ENCODE measurements at regions not wholly inside any gene's neighbourhood (a gene's known extent, or its start where the extent isn't known, plus 50 kb on each side); places are given as distances from the start of the nearest gene placed in this dataset.

DNA sequence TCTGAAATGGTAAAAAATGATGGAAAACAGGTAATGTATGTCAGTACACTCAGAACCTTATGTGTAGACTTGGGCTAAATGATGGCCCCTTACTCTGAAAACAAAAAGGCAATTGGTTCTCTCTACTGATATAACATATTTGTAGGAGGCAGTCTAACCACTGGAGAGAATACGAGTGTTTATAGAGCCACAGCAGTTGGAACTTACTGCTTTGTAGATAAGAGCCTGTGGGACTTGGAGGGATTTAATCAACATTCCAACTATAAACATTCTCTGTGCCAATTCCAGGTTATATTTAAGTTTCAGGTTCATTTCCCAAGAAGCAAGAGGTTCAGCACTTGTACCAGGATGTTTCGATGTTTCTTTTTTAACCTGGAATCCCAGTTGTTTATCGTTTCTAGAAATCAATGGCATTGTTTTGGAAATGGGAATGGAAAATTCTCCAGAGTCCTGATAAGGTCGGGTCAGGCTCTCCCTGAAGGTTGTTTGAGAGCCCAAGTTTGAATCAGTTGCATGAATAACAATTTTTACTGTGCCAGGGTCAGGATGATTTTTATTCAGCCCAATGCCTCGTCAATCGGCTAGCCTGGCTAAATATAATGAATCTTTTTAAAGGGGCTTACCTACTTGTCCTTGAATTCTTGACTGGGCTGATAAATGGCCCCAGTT, 278.4 kb upstream of the FAM98A start:
- no peak for DNase-seq (ENCODE audit: low spot score)

DNA sequence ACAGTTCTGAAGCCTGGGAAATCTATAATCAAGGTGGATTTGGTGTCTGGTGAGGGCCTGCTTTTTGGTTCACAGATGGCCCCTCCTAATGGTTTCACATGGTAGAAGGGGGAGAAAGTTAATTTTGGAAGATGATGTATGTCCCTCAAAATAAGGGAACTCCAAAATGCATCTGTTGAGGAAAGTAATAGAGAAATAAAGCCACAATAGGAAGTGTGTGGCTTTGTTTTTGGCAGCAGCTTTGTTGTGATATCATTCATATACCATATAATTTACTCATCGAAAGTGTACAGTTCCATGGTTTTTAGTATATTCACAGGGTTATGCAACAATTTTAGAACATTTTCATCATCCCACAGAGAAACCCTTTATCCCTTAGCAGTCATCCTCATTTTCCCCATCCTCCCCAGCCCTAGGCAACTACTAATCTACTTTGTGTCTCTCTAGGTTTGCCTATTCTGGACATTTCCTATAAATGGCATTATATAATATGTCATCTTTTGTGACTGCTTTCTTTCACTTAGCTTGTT, 274.0 kb upstream of the FAM98A start:
- DNase-seq (ENCODE audit: low spot score) = no peak

DNA sequence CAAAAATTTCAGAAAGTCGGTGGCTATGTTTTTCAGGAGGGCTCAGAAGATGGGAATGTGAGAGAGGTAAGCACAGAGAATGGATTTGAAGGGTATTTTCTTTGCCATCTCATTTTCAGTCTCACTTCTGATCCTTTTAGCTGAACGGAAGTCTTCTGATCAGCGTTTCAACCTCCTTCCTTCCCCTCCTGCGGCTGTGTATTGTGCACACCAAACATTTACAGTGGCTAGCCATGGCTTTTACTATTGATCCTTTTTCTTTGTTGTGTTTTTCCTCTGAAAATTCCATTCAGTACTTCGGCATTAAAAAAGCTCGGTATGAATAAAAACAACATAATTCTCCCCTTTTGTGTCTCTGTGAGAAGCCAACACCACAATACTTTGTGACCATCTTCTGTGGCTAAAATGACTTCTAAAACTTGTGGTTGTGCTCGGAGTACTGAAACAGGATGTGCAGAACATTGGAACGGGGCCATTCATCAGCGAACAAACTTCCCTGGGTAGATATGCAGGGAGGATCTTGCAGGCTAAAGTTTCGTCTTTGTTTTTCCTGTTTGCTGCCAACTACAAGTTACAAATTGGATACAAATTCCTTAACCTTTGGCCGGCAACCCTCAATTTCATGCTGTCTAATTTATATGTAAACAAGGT, 260.8 kb upstream of the FAM98A start:
- no peak for DNase-seq (ENCODE audit: low spot score)

DNA sequence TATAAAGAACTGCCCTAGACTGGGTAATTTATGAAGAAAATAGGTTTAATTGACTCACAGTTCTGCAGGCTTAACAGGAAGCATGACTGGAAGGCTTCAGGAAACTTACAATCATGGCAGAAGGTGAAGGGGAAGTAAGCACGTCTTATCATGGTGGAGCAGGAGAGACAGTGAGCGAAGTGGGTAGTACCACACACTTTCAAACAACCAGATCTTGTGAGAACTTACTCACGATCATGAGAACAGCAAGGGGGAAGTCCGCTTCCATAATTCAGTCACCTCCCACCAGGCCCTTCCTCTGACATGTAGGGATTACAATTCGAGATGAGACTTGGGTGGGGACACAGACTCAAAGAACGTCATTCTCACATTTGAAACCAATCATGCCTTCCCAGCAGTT, 260.1 kb upstream of the FAM98A start:
- DNase-seq (ENCODE audit: low spot score) = no peak

DNA sequence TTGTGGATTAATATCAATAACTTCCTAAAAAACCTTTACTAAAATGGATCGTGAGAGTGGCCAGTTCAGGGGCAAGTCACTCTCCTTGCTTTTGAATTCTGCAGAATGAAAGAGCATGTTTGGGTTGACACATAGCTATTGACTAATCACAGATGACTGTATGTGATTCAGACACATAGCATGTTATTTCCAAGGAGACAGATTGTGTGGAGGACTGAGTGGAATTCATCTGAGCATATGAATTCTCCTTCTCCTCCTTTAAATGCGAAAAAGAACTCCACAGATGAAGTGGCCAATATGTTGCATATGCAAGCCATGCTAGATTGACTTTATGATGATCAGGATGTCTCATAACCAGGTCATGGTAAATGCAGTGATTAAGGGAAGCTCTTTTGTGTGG, 249.4 kb upstream of the FAM98A start:
- DNase-seq (ENCODE audit: low spot score) = no peak

DNA sequence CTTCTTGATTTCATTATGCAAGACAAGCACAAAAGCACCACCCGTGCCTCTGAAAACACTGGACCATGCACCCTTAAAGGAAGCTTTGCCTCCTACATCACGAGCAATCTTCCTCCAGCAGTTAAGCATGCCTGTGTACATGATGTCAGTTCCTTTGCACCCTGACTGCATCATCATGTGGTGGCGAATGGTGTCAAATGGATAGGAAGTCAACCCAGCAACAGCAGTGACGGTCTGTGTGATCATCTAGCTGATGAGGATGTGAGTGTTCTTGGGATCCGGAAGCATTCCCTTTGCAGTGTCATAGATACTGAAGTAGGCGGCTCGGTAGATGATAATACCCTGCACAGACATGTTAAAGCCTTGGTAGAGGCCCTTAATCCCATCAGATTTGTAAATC, 240.7 kb upstream of the FAM98A start:
- no peak for DNase-seq (ENCODE audit: low spot score)

DNA sequence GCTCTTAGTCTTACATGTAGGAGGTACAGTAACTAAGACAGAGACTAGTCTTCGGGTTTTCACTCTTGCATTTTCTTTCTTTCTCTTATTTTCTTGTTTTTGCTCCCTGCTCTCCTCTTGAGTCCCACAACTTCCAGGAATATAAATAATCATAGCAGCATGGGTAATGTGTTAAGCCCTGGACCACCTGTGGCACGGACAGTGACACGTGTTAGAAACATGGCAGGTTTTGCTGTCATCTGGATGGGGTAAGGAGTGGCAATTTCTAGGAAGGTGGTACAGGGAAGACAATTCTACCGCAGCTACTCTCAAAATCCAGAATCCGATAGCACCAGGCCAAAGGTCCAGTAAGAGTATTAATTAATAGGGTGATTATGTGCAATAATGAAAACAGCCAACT, 237.5 kb upstream of the FAM98A start:
- no peak for DNase-seq (ENCODE audit: low spot score)

DNA sequence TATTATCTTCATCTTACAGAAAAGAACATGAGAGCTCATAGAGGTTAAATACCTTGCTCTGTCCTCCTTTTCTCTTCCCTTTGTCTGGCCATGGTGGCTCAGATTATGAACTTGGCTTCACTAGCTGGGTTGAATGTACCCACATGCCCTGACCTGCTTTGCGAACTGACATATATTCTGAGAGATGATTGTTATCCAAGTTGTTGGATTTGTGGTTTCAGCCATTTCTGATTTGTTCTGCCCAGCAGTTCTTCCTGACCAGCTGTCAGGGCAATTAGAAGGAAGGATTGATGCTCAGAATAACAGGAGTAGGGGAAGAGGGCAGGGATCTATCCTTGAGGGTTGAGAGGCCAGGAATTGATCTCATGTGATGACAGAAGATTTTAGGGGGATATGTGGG, 236.8 kb upstream of the FAM98A start:
- no peak for DNase-seq (ENCODE audit: low spot score)

DNA sequence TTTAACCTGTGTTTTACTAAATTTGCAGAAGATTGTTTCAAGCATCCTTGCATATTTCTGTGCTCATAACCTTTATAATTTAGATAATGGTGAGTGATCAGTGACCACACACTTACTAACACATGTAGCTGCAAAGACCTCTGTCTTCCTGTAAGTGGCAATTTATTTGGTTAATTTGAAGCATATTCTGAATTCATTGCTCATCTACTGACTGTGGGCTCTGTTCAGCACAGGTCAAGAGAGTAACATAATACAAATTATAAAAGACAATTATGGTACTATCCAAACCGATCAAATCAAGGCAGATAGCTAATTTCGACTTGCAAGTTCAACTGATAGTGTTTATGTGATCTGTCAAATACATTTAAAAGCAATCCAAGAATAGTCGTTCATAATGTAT, 223.9 kb upstream of the FAM98A start:
- DNase-seq (ENCODE audit: low spot score) = no peak

DNA sequence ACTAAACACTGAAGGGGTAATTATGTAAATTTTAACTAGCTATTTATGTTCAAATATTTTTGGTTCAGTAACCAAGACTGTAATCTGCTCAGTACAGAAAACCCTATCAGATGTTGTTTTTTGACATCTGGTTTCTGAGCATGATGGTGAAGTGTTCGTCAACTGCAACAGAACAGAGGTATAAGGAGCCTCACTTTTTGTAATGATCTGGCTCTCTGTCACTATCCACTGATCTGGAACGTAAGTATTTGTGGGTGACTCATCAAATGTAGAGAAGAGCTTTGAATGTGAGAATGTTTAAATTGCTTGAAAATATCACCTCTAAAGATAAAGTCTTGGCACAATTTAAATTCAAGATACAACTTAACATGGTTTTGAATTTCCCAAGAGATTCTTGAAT, 213.6 kb upstream of the FAM98A start:
- DNase-seq (ENCODE audit: low spot score) = no peak

DNA sequence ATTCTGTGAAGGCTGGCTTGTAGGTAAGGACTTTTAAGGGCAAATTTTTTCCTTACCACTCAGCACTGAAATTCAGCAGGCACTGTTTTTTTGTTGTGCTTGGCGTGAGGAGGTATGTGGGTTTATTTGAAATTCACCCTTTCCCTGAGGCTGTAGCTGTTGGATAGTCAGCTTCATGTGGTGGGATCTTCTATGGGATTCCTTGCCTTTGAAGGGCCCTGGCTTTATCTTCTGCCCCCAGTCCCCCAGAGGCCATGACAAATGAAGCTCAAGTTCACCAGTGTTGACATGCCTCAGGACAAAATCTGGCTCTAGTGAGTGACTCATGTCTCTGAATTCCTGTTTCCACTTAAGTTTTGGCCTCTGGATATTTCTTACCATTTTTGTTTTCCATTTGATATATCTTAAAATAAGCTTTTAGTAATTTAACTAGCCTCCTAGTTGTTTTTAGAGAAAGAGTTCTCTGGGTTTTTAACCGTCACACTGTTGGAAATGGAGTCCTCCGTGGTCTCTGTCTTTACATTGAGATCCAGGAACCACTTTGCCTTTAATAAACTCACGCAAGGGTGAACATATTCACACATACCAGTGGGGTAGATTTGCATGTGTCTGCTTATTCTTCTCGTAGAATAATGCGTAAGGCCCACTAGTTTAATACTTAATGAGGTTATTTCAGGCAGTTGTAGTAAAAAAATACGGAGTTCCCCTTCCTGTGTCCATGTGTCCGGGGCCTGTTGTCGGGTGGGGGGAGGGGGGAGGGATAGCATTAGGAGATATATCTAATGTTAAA, 211.1 kb upstream of the FAM98A start:
- DNase-seq (ENCODE audit: low spot score) = no peak

DNA sequence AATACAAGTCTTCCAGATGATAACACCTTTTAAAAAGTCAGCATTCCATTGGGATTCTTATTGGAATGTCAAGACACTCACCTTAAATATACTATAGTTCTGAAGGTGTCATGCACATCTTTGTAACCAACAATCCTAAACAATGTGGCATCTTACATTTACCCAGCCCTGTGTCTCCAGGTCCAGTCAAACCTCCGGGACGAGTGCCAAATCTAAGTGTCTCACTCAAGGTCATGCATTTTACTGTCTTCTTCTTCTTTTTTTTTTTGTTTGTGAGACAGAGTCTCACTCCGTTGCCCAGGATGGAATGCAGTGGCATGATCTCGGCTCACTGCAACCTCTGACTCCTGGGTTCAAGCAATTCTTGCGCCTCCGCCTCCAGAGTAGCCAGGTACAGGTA, 206.9 kb upstream of the FAM98A start:
- DNase-seq (ENCODE audit: low spot score) = no peak

DNA sequence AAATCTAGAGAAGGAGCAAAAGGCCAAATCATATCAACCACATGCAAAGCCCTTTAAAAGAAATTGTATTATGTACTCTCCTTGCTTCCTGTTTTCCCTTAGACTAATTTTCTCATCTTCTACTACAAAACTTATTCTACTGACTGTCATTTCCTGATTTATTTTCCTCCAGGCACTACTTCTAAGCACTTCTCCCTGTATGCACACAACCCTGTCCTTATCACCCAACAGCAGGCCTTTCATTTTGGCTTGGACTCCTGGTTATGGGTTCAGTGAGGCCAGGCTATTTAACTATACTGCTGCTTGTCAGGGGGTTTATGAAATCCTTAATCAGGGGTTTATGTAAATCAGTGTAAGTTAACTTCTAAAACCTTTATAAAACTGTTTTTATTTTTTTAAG, 205.1 kb upstream of the FAM98A start:
- DNase-seq (ENCODE audit: low spot score) = no peak

DNA sequence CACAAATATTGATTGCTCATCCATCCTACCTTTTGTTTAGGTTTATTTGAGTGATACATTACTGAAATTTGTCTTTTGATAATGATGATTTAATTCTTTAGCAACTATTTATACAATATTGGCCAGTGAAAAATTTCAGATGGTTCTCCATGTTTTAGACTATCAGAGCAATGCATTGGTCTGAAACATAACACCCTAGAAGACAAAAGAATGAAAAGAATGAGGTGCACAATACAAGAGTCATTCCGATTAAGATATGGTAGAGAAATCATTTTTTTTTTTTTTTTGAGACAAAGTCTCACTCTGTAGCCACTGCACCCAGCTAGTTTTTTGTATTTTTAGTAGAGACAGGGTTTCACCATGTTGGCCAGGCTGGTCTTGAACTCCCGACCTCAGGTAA, 197.4 kb upstream of the FAM98A start:
- DNase-seq (ENCODE audit: low spot score) = no peak

DNA sequence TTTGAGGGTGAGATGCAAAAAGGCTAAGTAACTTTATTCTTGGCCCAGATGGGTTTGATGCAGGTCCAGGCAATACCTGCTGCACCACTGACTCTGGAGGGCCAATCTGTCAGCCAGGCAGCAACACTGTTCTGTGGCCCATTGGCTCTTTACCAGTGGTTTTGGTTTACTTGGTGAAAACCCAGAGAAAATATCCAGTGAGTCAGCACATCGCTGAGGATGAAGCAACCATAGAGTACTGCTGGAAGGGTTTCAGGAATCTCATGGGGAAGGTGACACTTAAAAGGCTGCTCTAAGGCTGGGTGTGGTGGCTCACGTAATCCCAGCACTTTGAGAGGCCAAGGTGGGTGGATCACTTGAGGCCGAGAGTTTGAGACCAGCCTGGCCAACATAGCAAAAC, 192.5 kb upstream of the FAM98A start:
- no peak for DNase-seq (ENCODE audit: low spot score)

DNA sequence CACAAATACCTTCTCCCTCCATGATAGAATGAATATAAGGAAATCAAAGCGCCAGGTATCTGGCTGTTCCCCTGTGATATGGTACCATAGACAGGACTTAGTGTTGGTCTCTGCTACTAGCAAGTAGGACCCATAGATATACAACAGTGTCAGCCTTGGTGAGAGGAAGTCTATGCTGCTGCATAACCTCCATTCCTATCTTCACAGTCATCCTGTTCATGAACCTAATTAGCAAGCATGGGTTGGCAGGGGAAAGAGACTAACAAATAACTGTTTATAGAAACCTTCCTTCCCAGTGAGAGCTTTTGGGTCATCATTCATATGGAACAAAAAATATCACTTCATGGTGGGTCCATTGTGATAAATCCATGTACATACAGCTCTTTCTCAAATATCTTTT, 188.9 kb upstream of the FAM98A start:
- no peak for DNase-seq (ENCODE audit: low spot score)

DNA sequence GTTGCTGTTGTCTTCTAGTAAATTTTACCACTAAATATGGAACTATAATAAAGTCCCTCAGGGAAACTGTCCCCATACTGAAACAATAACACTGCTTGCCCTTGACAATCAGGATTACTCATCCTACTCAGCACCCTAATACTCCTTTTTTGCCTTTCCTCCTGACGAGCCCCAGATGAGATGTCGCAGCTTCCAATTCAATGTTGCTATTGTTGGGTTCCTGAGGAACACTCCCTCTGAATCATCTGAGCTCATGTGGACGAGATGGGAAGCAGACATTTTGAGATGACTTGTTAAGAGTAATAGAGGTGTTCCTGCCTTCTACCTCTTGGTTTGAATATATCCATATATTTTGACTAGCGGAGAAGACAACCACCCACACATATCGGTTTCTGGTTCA, 187.8 kb upstream of the FAM98A start:
- DNase-seq (ENCODE audit: low spot score) = no peak

DNA sequence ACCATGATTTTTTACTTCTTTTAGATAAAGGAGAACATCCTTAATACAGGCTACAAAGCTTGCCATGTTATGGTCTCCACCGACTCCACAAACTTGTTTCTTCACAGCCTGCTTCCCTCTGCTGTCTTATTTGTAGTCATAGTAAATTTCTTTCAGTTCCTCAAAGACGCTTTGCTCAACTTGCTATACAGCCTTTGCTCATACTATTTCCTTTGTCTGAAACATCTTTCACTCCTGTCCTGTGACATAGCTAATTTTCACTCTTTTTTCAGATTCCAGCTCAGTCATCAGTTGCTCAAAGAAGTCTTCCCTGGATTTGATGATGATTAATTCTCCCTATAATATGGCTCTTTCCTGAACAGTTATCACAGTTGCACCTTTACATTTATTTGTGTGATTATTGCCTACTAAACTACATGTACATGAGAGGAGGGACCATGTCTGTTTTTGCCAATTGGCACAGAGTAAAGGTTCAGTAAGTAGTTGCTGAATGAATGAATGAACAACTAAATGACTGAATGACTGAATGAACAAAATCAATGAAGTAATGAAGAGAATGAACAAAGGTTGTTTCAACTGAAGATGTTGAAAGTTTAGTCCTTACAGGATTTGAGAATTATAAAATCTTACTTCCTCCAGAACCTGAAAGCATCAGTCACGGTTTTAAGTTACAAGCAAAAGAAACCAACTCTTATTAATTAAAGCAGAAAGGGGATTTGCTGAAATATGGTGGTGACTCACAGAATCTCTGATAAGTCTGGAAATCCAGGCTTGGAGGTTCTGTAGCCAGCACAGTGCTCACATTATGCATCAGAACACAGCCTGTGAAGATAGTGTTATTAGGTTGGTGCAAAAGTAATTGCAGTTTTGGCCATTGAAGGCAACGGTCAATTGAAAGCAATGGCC, 186.4 kb upstream of the FAM98A start:
- no peak for DNase-seq (ENCODE audit: low spot score)

DNA sequence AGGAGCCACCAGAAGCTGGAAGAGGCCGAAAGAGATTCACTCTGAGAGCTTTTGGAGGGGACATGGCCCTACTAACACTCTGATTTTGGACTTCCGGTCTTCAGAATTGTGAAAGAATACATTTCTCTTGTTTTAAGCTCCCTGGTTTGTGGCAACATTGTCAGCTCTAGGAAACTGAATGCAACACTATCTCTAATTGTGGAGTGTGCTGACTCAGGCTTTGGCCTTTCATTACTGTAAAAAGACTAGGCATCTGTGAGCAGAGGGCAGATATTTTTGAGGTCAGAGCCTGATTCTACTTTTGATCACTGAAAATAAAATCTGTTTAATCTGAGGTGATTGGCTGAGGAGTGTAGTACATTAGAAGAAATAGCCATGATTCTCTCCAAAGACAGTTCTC, 185.4 kb upstream of the FAM98A start:
- DNase-seq (ENCODE audit: low spot score) = no peak

DNA sequence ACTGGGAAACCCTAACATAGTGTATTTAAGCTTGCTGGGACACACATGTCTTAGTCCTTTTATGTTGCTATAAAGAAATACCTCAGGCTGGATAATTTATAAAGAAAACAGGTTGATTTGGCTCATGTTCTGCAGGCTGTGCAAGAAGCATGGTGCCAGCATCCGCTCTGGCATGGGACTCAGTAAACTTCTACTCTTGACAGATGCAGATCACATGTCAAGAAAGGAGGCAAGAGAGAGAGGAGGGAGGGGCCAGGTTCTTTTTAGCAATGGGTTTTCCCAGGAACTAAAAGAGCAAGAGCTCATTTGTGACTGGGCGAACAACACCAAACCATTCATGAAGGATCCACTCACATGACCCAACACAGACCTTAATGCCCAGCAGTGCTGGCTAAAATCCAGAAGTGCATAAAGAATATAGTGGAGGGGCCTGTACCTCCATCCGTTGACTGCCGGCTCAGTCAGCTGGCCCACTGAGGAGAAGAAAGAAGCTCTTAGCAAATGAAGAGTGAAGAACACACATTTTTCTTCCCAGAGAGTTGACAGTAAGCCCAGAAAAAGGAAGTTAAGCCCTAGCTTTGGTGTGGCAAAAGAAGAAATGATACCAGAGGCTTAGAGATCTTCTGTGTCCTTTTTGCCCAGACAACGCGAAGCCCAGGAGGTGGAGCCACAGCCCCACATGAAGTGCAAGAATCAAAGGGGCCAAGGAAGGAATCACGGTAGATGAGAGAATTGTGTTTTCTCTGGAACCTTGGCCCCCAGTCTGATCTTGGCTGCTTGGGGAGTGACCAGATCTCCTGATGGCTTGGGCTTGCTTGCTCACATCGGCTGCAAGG, 183.5 kb upstream of the FAM98A start:
- DNase-seq (ENCODE audit: low spot score) = no peak

DNA sequence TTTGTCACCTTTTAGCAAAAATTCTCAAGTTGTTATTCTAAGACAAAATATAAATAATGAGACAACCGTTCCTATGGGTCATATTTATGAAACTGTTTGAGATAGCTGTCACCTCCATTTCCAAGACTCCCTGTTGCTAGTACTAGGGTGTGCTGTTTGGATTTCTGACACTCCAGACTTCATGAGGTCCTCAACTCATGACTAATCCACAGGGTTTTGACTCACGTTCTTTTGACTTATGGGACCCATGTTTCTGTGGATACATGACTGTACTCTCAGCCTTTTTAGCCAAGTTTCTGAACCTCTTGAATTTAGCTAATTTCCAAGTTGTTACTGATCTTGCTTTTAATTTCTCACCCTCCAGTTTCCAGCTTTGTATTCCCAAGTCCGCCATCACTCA, 178.7 kb upstream of the FAM98A start:
- DNase-seq (ENCODE audit: low spot score) = no peak

Data from ecto neural progenitor cell (in vitro differentiated cells).